GM21576 (cell line): ENCODE measurements at regions not wholly inside any gene's neighbourhood (a gene's known extent, or its start where the extent isn't known, plus 50 kb on each side); places are given as distances from the start of the nearest gene placed in this dataset.
A peak's percentile ranks its signal among the peaks of the same experiment; 100 is the strongest.
"Not testable (repeated sequence)": the region's sequence is repeated elsewhere in the genome, so short reads cannot be mapped to it uniquely, and the experiment has no call there.

Source experiments
- ATAC-seq: cut with Tn5 transposase; IDR thresholded peaks from one replicate; pipeline ENCODE4 v1.9.1; 2021; ENCODE audit warnings: mild to moderate bottlenecking, moderate library complexity; ENCODE audit not compliant: unreplicated experiment

DNA sequence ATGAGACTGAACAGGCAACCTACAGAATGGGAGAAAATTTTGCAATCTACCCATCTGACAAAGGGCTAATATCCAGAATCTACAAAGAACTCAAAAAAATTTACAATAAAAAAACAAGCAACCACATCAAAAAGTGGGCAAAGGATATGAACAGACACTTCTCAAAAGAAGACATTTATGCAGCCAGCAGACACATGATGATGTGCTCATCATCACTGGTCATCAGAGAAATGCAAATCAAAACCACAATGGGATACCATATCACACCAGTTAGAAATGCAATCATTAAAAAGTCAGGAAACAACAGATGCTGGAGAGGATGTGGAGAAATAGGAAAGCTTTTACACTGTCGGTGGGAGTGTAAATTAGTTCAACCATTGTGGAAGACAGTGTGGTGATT is 51.7 kb upstream of the PAXBP1 start:
- not testable (repeated sequence) for ATAC-seq

GRCh38 chr21:32824950-32825349 is 53.4 kb upstream of the PAXBP1 start:
- no peak for ATAC-seq

DNA sequence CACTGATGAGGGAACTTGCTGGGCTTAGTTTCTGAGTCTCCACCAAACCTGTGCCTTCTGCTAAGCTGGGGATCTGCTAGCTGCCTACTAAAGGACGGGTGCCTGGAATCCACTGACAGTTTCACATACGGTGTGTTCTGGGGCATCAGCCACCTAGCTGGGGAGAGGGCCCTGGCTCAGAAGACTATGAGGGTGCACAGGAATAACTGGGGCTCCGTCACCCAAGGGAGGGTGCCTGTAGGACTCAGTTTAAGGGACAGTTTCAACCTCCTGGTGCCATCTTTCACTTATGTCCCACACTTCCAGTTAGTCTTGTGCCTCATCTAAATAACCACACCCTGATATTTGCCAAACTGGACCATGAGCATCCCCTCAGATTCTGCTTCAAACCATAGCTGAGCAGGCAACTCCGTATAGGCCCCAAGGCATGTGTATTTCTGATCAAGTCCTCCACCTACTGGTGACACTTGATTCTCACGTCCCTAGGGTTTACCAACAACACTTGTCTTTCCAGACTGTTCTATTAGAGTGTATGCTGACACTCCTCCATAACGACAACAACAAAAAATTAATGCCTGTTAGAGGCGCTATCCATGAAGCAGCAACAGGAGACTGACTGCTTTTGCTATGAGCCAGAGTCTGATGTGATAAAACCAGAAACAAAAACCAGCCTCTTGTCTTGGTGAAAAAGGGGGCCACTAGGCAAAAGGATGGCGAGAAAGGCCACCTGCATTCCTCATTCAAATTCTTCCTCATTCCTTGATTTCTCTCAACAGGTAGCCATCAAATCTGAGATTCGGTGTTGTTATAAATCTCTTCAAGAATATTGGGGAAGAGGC is 55.0 kb upstream of the PAXBP1 start:
- ATAC-seq, result peak; percentile 47

DNA sequence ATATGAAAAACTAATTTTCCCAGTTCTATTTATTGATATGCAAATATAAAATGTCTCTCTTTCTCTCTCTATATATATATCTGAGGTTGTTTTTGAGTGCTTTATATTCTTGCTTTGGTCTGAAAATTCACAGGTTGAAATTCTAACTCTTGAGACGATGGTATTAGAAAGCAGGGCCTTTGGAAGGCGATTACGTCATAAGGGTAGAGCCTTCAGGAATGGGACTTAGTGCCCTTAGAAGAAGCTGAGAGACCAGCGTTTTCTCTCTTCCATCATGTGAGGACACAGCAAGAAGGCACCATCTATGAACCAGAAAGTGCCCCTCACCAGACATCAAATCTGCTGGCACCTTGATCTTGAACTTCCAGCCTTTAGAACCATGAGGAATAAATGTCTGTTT is 57.4 kb upstream of the PAXBP1 start:
- no peak for ATAC-seq

- no peak for ATAC-seq
Observed at GRCh38 chr21:32829504-32829903, 57.9 kb upstream of the PAXBP1 start.

DNA sequence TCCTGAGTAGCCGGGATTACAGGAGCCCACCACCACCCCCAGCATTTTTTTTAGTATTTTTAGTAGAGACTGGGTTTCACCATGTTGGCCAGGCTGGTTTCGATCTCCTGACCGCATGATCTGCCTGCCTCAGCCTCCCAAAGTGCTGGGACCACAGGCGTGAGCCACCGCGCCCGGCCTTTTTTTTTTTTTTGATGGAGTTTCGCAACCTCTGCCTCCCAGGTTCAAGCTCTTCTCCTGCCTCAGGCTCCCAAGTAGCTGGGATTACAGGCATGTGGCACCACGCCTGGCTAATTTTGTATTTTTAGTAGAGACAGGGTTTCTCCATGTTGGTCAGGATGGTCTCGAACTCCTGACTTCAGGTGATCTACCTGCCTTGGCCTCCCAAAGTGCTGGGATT is 60.2 kb upstream of the PAXBP1 start:
- ATAC-seq, result not testable (repeated sequence)

- ATAC-seq, result no peak
Observed at GRCh38 chr21:32834211-32834915, 62.8 kb upstream of the PAXBP1 start.

DNA sequence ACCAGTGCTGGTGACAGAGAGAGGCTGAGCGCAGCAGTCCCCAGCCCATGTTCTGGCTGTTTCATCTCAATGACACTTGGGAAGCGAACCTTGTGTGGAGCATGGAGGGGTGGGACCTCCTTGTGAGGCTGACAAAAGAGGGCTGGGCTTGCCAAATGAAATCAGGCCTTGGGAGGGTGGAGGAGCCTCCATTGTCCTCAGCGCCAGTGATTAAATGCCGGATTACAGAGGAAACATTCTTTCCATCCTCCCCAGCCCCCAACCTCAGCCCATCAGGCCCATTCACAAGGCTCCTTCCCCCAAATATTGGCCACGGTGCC is 63.3 kb upstream of the PAXBP1 start:
- no peak for ATAC-seq

GRCh38 chr21:32842146-32842545 is 70.6 kb upstream of the PAXBP1 start:
- ATAC-seq, result no peak

GRCh38 chr21:32843561-32843960 is 72.0 kb upstream of the PAXBP1 start:
- ATAC-seq, result no peak

- ATAC-seq, result no peak
Observed at GRCh38 chr21:32844076-32844475, 72.5 kb upstream of the PAXBP1 start.

DNA sequence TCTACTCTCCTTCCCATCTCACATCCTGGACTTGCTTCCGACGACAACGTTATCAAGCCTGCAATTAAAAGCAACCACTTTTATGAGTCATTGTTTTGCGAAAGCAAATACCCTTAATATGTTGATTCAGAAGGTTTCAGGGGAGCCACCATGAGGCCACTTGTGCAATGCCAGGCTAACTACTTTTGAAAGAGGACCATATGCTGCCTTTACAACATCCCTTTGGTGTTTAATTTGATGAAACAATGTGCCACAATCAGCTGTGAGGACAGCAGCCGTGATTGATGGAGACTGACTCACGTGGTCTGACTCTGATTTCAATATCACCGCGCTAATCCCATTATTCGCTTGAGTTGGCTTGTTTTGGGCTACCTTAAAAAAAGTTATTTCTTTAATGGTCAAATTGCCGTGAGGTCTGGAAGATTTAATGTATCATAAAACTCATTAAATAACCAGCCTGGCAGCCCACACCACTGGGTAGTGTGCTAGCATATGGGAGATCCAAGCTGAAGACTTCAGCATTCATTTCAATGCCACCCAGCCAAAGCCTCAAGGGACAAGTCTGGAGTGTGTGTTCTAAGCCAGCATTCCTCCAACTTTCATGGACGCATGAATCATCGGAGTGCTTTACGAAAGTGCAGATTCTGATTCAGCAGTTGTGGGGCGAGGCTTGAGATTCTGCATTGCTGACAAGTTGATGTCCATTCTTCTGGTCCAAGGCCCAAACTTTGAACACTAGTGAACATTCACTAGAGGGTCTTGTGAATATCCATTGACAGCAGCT is 73.3 kb upstream of the PAXBP1 start:
- no peak for ATAC-seq

DNA sequence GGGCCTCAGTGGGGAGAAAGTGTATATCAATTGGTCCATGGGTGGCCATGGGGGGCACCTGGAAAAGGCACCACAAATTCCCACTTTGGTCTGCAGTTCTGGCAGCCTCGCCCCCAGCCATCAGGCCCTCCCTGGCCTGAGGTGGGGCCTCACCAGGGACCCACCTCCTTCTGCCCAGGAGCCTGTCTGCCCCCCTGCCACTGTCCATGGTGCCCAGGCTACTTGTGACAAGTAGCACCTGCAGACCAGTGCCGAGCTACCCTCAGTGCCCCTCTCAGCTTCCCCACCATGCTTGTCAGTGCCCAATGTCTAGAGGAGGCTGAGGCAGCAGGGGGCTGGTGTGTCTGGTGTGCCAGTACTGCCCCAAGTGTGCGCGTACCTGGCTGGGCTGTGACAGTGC is 87.1 kb upstream of the PAXBP1 start:
- no peak for ATAC-seq

- no peak for ATAC-seq
Observed at GRCh38 chr21:32860399-32860798, 88.8 kb upstream of the PAXBP1 start.

GRCh38 chr21:32861866-32862265 is 90.3 kb upstream of the PAXBP1 start:
- ATAC-seq, result no peak

GRCh38 chr21:32867597-32867996 is 96.0 kb upstream of the PAXBP1 start:
- ATAC-seq, result no peak

DNA sequence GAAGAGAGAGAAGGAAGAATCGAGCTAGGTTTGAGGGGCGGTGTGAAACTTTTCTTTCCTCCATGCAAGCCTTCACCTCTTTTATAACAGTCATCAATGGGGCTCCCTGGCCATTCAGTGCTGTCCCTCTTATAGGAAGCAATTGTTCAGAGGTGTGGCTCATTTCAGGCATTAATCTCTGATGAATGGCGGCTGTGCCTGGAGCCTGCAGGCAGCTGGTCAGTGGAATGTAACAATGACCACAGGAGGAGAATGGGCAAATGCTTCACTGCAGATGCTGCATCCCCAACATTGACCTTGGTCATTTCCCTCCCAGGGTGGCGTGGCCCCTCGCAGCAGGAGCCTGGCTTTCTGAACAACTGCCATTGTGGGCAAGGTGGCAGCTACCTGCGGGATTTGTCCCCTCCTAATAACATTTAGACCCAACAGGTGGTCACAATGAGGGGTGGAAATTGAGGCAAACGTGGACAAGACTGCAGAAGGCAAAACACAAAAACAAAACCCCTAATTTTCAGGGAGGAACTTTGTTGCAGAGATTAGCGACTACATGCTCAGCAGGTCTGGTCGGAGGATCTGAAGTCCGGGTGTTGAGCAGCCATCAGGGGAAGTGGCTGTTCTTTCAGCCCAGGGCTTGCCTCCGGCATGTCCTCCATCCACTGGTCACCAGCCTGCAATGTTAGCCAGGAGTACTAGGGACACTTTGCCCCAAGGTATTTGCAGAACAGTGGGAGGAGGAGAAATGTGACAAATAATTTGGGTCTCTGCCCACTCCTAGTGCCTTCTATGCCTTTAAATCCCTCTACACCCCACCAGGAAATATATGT is 97.3 kb upstream of the PAXBP1 start:
- ATAC-seq, result no peak

DNA sequence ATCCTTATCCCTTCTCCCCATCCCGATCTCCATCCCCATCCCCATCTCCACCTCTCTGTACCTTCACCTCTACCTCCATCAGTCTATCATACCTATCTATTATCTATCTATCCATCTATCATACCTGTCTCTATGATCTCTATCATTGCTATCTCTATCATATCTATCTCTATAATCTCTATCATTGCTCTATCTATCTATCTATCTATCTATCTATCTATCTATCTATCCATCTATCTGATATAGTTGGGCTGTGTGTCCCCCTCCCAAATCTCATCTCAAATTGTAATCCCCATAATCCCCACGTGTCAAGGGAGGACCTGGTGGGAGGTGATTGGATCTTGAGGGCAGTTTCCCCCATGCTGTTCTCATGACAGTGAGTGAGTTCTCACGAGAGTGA is 97.9 kb upstream of the PAXBP1 start:
- no peak for ATAC-seq

DNA sequence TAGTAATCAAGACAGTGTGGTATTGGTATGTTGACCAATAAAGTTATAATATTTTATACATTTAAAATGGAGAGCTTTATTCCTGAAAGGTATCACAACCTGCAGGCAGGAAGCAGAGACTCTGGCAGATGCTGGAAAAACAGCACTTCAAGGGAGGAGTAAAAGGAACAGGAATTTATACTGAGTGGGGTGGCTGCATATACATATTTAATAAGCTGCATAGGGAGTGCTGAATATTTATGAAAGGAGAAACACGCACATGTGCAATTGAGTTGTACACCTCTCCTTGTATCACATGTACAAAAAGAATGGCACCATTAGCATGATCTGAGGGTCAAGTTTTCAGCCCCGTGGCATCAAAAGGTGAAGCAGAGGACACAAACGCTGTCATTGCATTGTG is 104.9 kb upstream of the PAXBP1 start:
- ATAC-seq, result no peak

- ATAC-seq, result not testable (repeated sequence)
Observed at GRCh38 chr21:32877888-32878287, 106.3 kb upstream of the PAXBP1 start.

DNA sequence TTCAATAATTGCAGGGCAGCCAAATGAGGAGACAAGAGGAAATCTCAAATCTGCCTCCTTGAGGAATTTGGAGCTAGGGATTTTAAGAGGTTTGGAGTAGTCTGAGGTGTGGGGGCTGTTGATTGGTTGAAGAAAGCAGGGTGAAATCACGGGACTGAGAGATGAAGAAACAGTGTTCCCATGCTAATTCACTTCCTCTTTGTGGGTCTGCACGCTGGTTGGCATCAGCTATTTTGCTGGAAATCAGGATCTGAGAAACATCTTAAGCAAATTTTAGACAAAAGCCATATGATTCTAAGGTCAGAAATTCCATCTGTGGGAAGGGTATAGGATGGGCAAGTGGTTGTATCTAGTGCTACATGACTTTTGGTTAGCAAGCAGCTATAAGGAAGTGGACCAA is 107.1 kb upstream of the PAXBP1 start:
- no peak for ATAC-seq
